PC-9 (cell line): ENCODE measurements at regions not wholly inside any gene's neighbourhood (a gene's known extent, or its start where the extent isn't known, plus 50 kb on each side); places are given as distances from the start of the nearest gene placed in this dataset.

Experiments used
- BruUV-seq: library from RNA; stranded (reverse); fragments of 400-500 nt; replicated peaks from 2 replicates; lab custom pipeline; 2021; lab: Mats Ljungman, UMichigan
- CTCF ChIA-PET: fragments of 300-600 bp; sonication (Branson Sonifier 250); formaldehyde crosslinking; loops from one replicate; lab custom pipeline; 2022; ENCODE audit warnings: antibody characterized with exemption; lab: Charles Lee
- POLR2A ChIA-PET: fragments of 300-600 bp; sonication (Branson Sonifier 250); formaldehyde crosslinking; loops from one replicate; lab custom pipeline; 2022; ENCODE audit warnings: antibody characterized with exemption; ENCODE audit not compliant: unreplicated experiment; lab: Charles Lee
- DNase-seq, 2 experiments: peaks; one replicate each; pipeline versions ENCODE4 v3.0.0 to v3.0.0-alpha.2; 2015 to 2022; ENCODE audit warnings: mixed read lengths in 1 of 2
- H2AFZ ChIP-seq: fragments of 200-600 bp; sonication (generic); 2 replicates; pipeline ENCODE4 v1.8.1; 2017; ENCODE audit warnings: antibody characterized with exemption
- H3F3A ChIP-seq: fragments of 200-600 bp; sonication (generic); 2 replicates; pipeline ENCODE4 v1.8.1; 2017; ENCODE audit warnings: antibody characterized with exemption, mild to moderate bottlenecking, low read depth; ENCODE audit not compliant: insufficient read depth
- H3K27ac ChIP-seq: fragments of 200-600 bp; sonication (generic); 2 replicates; pipeline ENCODE4 v1.6.1; 2016; ENCODE audit warnings: mixed run types
- H3K27me3 ChIP-seq: fragments of 200-600 bp; sonication (generic); 2 replicates; pipeline ENCODE4 v1.6.1; 2016; ENCODE audit warnings: low read depth, mixed run types; ENCODE audit not compliant: insufficient read depth
- H3K36me3 ChIP-seq: fragments of 200-600 bp; sonication (generic); 2 replicates; pipeline ENCODE4 v1.6.1; 2016; ENCODE audit warnings: low read depth, mixed run types
- H3K4me1 ChIP-seq: fragments of 200-600 bp; sonication (generic); replicated peaks from 2 replicates; pipeline ENCODE4 v1.6.1; 2016; ENCODE audit warnings: mixed run types; ENCODE audit not compliant: insufficient read depth
- H3K4me2 ChIP-seq: fragments of 200-600 bp; sonication (generic); 2 replicates; pipeline ENCODE4 v1.6.1; 2017; ENCODE audit warnings: mixed run types
- H3K4me3 ChIP-seq: fragments of 200-600 bp; sonication (generic); 2 replicates; pipeline ENCODE4 v1.6.1; 2016; ENCODE audit warnings: mixed run types
- H3K79me2 ChIP-seq: fragments of 200-600 bp; sonication (generic); 2 replicates; pipeline ENCODE4 v1.6.1; 2017; ENCODE audit warnings: low read depth, mixed run types
- H3K9me2 ChIP-seq: fragments of 200-600 bp; sonication (generic); 2 replicates; pipeline ENCODE4 v1.8.1; 2017; ENCODE audit warnings: mild to moderate bottlenecking; ENCODE audit not compliant: insufficient read depth
- H3K9me3 ChIP-seq: fragments of 200-600 bp; sonication (generic); 2 replicates; pipeline ENCODE4 v1.8.1; 2016; ENCODE audit warnings: low read depth; ENCODE audit not compliant: insufficient read depth
- H4K20me1 ChIP-seq: fragments of 200-600 bp; sonication (generic); 2 replicates; pipeline ENCODE4 v1.8.1; 2017; ENCODE audit not compliant: insufficient read depth
- CTCF ChIP-seq: fragments of 200-600 bp; sonication (generic); conservative IDR thresholded peaks from 2 replicates; pipeline ENCODE4 v1.6.1; 2017; ENCODE audit warnings: mixed run types, antibody characterized with exemption, mild to moderate bottlenecking, moderate library complexity
- EZH2 ChIP-seq: fragments of 200-600 bp; sonication (generic); IDR thresholded peaks from 2 replicates; pipeline ENCODE4 v1.8.0; 2017; ENCODE audit warnings: antibody characterized with exemption, low read depth
- intact Hi-C: fragments of 100-400 bp; cut with micrococcal nuclease; formaldehyde crosslinking; loops from one replicate; pipeline ENCODE4 v1.10.0; 2022; ENCODE audit not compliant: unreplicated experiment

GRCh38 chr13:74883834-74884233, 598.1 kb downstream of the TBC1D4 start:
- H3K4me3 ChIP-seq: no peak overlapping the region
- H3K9me3 ChIP-seq: no peaks in the 10 kb centered on the region
- POLR2A ChIA-PET: no interaction called here
- H4K20me1 ChIP-seq: no peaks in the 10 kb centered on the region
- no peak for DNase-seq
- CTCF ChIA-PET: no interaction called here
- no peaks in the 10 kb centered on the region for H3K27me3 ChIP-seq
- intact Hi-C loops: no loop called here
- H3F3A ChIP-seq: no peaks in the 10 kb centered on the region
- H3K4me2 ChIP-seq: no peak overlapping the region
- no peaks in the 10 kb centered on the region for H3K4me1 ChIP-seq
- TF ChIP-seq CTCF (no peak), EZH2 (no peak)
- H3K9me2 ChIP-seq: no peaks in the 10 kb centered on the region
- H2AFZ ChIP-seq: no peak overlapping the region
- no peak overlapping the region for H3K27ac ChIP-seq
- H3K36me3 ChIP-seq: no peaks in the 10 kb centered on the region
- no TSS peak for BruUV-seq
- no peaks in the 10 kb centered on the region for H3K79me2 ChIP-seq

GRCh38 chr13:74871369-74872070, 610.4 kb downstream of the TBC1D4 start:
- no peaks in the 10 kb centered on the region for H4K20me1 ChIP-seq
- H3K27me3 ChIP-seq: no peaks in the 10 kb centered on the region
- DNase-seq: no peak
- POLR2A ChIA-PET: no interaction called here
- no peak overlapping the region for H3K4me2 ChIP-seq
- no TSS peak for BruUV-seq
- CTCF ChIA-PET: no interaction called here
- no peaks in the 10 kb centered on the region for H3K79me2 ChIP-seq
- no peak for TF ChIP-seq EZH2
- TF ChIP-seq CTCF: no peak
- H3K4me3 ChIP-seq: no peak overlapping the region
- intact Hi-C loops: no loop called here
- H3K27ac ChIP-seq: no peak overlapping the region
- H3K9me3 ChIP-seq: no peaks in the 10 kb centered on the region
- H3K4me1 ChIP-seq: no peaks in the 10 kb centered on the region
- no peaks in the 10 kb centered on the region for H3F3A ChIP-seq
- no peak overlapping the region for H2AFZ ChIP-seq
- H3K9me2 ChIP-seq: no peaks in the 10 kb centered on the region; the same call in 1 of the 2 replicates
- no peaks in the 10 kb centered on the region for H3K36me3 ChIP-seq

GRCh38 chr13:74870865-74871264, 611.1 kb downstream of the TBC1D4 start:
- no peaks in the 10 kb centered on the region for H4K20me1 ChIP-seq
- H3K4me1 ChIP-seq: no peaks in the 10 kb centered on the region
- H3K27ac ChIP-seq: no peak overlapping the region
- no peak overlapping the region for H2AFZ ChIP-seq
- CTCF ChIA-PET: no interaction called here
- H3K36me3 ChIP-seq: no peaks in the 10 kb centered on the region
- no peaks in the 10 kb centered on the region; the same call in 1 of the 2 replicates for H3K9me2 ChIP-seq
- POLR2A ChIA-PET: no interaction called here
- DNase-seq: no peak
- no peak for TF ChIP-seq CTCF
- no peak for TF ChIP-seq EZH2
- no peaks in the 10 kb centered on the region for H3K79me2 ChIP-seq
- H3K4me2 ChIP-seq: no peak overlapping the region
- H3K9me3 ChIP-seq: no peaks in the 10 kb centered on the region
- no TSS peak for BruUV-seq
- no peaks in the 10 kb centered on the region for H3F3A ChIP-seq
- H3K27me3 ChIP-seq: no peaks in the 10 kb centered on the region
- no peak overlapping the region for H3K4me3 ChIP-seq
- intact Hi-C loops: no loop called here
